Inferior parietal cortex (tissue), 1 donor: ENCODE measurements at regions not wholly inside any gene's neighbourhood (a gene's known extent, or its start where the extent isn't known, plus 50 kb on each side); places are given as distances from the start of the nearest gene placed in this dataset.

ENCODE experiments used
- DNase-seq: peaks from one replicate; pipeline ENCODE4 v3.0.0-alpha.2; 2016; ENCODE audit errors: extremely low spot score

DNA sequence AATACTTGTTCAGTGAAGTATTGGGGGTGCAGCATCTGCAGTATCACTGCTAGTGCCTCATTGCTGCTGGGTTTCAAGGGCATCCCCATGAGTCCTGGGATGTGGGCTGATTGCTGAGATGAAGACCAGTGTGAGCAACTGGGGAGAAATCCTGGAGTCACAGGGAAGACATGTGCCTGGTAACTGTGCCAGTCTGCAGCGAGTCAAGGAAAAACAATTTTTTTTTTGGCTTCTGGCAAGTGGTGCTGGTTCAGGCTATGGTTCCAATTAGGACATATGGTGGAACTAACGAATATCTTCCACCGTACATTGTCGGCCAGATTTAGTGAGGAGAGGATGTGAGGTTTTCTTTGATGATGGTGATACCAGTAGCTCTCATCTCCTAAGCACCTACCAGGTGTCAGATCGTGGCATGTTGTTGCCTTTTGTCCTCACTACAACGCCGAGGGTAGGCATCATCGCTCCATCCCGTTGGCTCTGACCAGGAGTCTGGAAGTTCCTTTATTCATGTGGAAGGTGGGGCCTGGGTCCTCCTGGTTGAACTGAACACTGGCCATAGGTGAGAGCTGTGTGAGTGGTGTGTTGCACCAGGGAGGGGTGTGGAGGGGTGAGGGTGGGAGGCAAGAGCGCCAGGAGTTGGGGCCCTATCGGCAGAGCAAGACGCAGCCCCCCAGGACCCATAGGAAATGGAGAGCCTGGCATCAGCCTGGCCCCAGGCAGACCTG lies 118.0 kb upstream of the HS6ST1 start:
- DNase-seq: peak; percentile 15

DNA sequence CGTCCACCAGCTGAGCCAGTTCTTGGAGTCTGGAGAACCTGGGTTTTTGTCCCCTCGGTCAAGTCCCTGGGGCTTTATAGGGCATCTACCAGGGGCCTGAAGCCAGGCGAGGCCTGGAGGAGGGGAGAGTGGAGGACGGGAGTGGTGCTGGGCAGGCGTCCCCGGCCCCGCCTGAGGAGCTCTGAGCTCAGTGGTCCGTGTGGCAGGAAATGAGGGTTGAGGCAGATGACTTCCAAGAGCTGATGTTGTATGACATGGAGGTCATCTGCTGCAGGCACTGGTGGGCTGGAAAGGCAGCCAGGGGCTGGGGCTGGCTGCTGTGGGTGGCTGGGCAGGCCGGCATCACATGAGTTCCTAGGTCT lies 118.5 kb upstream of the HS6ST1 start:
- DNase-seq: no peak

DNA sequence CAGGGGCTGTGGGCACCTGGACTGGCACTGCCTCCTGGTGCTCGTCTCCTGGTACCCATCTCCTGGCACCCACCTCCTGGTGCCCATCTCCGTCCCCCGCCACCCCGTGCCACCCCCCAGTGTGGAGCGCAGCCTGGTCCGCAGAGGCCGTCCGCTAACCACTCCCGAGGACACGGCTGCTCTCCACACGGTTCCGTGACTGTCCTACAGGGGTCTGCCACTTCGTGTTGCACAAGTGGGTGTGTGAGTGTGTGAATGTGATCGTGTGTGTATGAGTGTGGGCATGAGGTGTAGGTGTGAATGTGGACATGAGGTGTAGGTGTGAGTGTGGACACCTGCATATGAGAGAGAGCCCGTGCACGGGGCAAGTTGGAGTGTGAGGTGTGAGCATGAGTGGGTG lies 119.4 kb upstream of the HS6ST1 start:
- DNase-seq: no peak

DNA sequence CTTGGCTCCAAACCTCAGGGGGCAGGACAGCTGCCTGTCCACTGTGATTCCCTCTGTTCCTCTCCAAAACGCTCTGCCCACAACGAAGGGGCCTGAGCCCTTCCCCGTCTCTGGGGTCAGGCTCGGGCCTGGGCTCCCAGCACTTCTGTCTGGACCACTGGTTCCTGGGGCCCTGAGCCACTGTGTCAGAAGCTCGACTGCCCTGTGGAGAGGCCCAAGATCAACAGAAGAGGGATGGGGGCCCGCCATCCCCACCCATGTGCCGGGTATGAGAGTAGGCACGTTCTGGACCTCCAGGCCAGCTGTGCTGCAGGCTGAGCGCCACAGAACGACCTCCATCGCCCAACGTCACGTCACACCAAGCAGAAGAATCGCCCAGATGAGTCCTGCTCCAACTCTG lies 119.9 kb upstream of the HS6ST1 start:
- no peak for DNase-seq

DNA sequence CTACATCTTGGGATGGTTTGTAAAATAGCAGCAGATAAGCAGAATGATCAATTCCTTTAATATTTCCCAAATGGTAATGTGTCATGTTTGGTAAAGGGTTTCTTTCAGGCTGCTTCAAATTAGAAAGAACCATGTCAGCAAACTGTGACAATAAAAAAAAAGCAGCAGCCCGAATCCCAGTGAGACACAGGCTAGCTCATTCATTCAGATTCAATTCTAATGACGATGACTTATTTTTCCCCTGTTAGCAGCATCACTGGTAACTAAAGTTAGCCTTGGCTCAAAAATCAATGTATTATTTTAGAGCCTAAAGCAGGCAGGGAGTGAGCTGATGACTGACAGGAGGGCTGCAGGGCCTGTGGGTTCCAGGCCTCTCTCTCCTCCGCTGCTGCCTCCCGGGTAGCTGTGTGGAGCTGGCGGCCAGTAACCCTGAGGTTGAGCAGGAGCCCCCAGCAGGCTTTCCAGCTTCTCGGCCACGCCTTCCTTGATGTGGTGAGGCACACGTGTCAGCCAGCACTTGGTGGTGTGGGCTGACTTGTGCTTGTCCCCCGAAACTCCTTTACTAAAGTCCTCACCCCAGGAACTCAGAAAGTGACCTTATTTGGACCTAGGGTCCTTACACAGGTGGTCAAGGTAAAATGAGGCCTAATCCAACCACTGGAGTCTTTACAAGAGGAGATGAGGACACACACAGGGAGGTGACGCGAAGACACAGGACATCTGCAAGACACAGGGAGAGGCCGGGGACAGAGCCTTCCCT lies 120.5 kb upstream of the HS6ST1 start:
- DNase-seq: no peak

DNA sequence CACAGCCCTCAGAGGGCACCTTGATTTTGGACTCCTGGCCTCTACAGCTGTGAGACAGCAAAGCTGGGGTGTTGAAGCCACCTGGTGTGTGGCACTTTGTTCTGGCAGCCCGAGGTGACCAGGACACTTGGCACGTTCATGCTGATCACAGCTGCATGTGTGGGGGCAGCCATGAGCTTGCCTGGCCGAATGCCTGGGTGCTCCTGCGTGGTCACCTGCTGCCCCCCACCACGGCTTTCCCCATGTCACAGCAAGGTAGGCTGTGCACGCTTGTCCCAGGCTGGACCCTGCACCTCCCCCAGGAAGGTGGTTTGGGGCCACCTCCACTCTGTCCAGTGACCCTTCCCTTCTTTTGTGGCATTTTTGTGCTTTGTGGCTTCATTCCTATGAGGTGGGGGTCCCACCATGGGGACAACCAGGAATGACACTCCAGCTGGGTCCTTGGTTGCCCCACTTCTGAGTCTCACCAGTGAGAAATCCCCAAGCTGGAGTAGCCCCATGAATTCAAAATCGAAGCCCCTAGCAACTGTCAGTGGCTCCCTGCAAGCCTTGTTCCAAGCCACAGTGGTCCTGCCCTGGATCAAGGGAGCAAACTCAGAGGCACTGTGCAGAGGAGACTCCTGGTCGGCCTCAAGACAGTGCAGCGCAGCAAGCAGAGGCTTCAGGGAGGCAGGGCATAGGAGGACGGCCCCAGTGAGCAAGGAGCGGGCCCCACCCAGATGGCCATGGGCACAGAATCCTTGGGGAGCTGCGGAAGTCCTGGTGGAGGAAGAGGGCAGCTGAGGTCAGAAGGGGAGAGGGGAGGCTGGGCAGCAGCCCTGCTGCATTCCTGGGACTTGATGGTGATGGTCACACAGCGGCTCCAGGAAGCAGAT lies 121.4 kb upstream of the HS6ST1 start:
- DNase-seq: no peak

DNA sequence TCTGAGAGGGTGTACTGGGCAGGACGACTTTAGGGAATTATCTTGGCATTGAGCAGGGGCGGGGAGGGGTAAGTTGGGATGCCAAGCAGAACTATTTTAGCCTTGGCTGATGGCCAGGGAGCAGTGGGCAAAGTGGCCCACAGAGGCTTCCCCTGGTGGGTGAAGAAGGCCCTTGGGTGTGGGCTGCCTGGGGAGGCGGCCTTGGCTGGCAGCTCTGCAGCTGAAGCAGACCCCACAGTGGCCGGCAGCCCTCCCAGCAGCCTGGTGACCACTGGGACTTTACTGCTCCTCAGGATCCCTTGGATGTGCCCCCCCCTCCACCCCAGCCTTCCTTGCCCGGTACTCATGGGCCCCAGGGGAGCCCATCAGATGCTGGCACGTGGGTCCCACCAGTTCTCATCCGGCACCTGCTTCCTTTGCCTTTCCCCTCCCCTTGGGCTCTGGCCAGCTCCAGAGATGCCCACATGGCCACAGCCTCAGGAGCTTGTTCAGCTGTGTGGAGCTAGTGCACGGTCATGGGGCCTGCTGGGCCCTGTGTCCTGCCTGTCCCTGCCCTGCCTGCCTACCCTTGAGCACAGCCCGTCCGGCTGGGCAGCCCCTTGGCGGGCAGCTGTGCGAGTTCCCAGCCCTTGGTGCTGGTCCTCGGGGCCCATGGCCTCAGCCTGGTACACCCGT lies 122.1 kb upstream of the HS6ST1 start:
- DNase-seq: no peak

DNA sequence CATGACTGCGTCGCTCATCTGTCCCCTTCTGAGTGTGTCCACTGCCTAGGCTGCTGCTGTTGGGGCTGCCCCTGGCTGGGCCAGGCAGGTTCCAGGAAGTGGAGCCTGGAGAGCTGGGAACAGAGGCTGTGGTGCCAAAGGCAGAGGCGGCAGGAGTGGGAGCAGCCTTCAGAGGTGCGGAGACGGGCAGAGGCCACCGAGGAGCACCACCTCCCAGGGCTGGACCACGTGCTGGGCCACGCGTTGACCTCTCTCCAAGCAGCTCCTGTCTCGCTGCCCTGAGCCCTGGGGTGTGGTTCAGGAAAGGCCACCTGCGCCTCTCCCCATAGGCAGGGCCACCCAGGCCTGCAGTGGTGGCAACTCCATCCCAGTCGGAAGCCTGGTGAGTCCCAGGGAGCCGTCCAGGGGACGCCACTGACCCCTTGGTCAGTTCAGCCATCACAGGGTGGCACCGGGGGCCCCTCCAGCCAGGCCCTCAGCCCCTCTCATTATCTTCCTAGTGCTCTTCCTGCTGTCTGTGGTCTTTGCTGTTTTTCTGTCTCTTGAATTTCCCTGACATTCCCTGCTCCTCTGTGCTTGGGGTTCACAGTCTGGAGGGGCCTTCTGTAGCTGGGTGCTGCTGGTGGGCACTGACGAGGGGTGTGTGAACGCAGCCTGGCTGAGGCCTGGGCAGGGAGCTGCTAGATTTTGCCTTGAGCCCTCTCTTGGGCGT lies 122.8 kb upstream of the HS6ST1 start:
- DNase-seq: no peak

DNA sequence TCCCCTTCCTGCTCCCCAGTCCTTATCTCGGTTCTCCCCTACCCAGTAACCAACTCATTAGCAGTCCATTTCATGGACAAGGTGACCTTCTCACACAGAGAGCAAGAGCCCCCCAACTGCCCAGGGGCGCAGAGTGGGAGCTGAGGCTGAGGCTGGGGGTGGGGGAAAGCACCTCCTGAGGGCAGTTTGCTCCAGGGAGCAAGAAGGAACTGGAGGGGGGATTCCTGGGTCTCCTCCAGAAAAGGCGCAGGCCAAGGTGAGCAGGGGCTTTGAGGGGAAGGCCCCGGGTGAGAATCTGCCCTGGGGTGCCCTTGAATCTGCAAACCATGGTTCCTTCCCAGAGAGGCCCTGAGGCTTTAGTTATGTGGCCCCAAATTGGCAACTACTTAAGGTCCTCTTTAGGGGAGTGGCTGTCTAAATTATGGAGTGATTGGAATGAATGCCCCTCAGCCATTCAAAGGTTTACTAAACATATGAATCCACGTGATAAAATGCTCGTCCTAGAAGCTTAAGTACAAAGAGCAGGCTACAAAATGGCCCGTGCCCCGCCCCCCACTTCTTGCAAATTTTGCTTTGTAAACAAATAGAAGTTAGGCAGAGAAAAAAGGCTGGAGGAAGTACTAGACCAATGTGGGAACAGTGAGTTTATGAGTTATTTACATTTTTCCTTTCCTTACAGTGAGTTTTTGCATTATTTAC lies 123.5 kb upstream of the HS6ST1 start:
- no peak for DNase-seq

DNA sequence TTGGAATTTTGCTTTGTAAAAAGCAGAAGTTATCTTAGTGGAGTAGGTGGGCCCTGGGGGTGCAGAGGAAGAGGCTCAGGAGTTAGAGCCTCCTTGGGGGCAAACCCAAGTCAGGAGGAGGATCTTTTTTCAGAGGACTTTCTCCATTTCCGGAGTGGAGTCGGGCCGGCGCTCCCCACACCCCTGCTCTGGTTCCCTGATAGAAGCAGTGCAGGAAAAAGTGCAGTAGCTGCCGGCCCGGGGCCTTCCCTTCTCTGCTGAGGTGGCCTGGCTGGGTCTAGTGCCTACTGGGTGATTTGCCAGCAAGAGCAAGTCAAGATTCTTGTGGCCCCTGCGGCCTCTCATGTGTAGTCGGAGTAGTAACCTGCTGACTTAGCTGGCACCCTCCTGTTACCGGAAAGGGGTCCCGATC lies 124.2 kb upstream of the HS6ST1 start:
- no peak for DNase-seq

DNA sequence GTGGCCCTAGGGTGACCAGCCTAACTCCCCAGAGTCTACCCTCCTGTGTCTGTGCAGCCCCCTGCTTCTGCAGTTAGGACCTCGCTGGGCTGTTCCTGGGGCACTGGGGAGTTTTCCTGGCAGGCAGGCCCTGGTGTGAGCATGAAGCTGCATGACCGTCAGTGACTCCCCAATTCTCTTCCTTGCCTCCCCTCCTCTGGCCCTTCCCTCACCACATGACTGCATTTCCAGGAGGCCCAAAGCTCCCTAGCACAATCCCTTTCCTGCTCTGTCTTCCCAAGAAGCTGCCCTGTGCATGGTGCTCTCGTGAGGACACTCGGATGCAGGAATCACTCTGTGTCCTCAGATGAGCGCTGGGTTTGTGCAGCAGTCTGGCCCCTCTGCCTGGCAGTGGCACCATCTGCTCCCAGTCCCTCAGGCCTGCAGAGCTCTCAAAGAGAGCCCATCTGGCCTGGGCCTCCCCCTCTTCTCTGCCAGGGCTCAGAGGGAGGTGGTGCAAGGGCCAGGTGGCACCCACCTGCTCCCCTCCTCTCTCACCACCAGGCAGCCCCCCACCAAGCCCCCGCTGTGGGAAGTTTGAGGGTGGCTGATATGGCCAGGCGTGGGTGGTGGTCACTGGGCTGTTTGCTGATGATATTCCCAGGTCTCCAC lies 125.6 kb upstream of the HS6ST1 start:
- no peak for DNase-seq

DNA sequence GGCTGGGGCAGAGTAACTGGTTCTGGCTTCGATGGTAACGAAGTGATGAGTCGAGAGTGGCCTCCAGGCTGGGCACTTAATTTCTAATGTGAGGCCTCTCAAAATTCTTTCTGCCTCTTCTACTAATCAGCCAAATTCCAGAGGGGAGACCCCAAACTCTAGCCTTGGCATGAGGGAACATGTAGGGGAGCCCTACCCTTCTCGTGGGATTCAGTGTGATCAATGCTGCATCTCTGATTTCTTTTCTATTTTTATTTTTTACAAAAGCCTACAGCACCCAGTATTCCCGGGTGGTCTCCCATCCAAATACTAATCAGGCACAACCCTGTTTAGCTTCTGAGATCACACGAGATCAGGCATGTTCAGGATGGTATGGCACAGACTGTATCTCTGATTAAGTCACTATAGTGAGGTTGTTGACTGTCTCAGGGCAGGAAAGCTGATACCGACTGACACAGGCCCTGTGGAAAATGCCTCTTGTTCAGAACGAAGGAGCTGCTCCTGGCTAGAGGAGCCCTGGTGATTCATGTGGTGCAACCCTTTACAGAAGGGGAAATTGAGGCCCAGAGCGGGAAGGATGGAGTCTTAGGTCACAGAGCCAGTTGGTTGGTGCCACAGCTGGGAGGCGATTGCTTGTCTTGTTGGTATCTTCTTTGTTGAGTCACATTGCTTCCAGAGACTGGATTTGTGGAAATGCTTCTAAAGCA lies 126.3 kb upstream of the HS6ST1 start:
- no peak for DNase-seq

DNA sequence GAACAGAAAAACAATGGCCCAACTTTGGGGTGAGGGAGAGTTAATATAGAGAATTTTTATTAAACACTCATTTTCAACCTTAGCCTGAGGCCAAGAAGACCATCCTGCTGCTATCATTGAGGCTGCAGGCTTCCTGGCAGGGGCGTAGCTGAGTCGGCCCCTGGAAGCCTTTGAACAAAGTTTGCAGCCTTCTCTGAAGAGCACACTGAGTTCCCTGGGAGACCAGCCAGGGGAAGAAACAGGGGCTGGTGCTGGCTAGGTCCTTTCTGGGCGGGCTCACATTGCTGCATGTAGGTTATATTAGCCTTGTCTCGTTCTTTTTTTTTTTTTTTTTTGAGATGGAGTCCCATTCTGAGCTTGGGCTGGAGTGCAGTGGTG lies 126.8 kb upstream of the HS6ST1 start:
- DNase-seq: no peak

DNA sequence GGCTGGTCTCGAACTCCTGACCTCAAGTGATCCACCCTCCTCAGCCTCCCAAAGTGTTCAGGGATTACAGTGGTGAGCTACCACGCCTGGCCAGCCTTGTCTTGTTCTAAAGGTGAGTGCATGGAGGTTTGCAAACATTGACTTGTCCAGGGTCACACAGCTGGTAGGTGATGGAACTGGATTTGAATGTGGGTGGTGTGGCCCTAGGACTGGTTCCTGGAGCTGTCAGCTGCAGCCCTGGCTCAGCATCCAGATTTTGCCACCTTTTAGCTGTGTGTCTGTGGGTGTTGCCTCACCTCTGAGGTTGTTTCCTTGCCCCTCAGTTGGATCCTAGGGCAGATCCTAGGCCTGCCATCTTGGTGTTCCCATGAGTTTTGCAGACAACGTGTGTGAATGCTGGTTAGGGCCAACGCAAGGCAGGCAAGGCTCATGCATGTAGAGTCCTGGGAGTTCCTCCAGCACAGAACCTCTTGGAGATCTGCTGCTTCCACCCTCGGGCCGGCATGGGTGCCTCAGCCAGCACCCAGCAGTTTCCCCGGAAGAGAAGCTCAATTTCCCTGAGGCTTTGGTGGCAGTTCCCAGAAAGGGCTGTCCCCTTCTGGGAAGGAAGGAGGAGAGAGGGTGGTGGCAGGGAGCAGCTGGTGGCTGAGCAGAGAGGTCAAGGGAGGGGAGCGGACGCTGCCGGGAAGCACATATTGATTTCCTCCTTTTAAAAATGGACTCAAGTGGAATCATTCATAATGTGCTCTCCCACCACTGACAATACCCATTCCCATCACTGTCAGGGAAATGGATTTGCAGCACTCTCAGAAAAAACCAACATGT lies 127.6 kb upstream of the HS6ST1 start:
- no peak for DNase-seq

DNA sequence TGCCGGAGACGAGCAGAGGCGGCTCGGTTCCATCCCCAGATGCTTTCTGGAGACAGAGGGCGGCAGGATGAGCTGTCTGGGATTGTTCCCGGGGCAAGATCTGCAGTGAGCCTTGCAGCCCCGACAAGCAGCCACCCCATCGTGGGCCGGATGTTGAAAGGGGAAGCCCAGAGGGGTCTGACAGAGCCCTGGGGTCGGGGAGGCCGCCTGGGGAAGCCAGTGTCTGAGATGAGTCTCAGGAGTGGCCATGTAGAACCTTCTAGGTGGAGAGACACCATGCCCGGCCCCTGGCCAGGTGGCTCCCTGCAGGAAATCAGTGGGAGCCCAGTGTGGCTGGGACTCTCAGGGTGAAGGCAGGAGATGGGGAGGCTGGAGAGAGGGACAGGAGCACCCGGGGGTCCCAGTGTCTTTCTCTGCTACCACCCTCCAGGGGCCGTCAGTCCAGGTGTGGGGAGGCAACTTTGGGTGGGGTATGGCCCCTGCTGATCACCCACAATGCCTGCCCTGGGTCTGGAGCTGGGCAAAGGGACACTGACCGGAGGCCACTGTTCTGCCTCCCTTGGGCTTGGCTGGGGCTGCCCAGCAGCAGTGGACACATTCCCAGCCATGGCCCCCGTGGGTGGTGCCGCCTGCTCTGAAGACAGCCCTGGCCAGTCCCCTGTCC lies 128.3 kb upstream of the HS6ST1 start:
- no peak for DNase-seq

DNA sequence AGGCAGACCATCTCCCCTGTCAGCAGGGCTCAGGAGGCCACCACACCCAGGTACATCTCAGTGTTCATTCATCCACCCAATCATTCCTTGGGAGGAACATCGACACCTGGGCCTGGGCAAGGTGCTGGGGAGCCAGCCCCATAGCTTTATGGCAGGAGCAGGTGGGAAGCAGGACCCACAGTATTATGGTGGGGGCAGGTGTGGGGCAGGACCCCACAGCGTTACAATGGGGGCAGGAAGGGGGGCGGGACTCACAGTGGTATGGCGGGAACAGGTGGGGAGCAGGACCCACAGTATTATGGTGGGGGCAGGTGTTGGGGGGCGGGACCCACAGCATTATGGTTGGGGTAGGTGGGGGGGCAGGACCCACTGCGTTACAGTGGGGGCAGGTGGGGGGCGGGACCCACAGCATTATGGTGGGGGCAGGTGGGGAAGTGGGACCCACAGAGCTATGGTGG lies 128.9 kb upstream of the HS6ST1 start:
- DNase-seq: no peak

DNA sequence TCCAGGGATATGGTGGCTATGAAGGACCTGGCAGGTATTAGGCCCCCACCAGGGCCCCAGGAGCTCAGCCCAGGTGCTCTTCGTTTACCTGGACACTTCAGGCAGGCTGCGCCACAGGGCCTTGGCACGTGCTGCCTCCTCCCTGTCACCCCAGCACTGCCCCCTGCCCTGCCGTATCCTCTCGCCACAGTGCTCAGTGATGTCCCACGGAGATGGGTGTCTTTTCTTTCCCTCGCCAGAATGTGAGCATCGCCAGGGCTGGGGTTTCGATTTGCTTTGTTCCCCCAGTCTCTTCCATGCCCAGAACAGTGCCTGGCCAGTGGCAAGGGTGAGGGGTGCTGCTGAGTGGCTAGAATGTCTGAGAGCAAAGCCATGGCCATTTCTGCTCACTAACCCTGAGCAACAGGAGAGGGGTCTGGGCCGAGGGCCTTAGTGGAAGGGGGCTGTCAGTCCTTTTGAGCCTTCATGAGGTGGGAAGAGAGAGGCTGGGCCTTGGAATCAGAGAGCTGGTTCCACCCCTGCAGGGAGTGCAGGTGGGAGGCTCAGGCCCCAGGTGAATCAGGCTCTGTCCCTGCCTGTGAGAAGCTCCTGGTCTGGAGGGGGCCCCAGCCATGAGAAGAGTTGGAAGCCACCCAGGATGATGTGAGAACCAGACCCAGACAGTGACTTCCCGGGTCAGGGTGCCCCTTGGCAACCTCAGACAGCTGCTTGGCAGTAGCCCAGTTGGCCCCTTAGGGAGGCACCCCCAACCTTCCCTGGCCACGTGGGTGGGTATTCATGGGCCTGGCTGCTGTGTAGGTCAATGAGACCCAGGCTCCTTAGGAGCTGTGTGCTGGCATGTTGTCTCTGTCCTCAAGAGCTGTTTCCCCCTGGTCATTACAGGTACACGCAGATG lies 129.9 kb upstream of the HS6ST1 start:
- DNase-seq: no peak
